Stimulated activated effector memory CD8-positive, alpha-beta T cell treated with anti-CD3 and anti-CD28 coated beads, Interleukin-12 subunit alpha, Interleukin-12 subunit beta, amount 100 ng/mL, for 72 hours (primary cell): ENCODE measurements at regions not wholly inside any gene's neighbourhood (a gene's known extent, or its start where the extent isn't known, plus 50 kb on each side); places are given as distances from the start of the nearest gene placed in this dataset.

ENCODE experiments used
- ATAC-seq: fragments of 150-1000 bp; cut with Tn5 transposase; 2 replicates; pipeline ENCODE4 v1.10.0; 2021
- DNase-seq, 2 donors: peaks; one replicate each; pipeline ENCODE4 v3.0.0; 2021 to 2022; ENCODE audit warnings: low spot score in 2 of 2
- H3K27ac Mint-ChIP-seq: one replicate; pipeline ENCODE4 v1.8.0; 2022; ENCODE audit warnings: mild to moderate bottlenecking, mixed read lengths
- H3K36me3 Mint-ChIP-seq: one replicate; pipeline ENCODE4 v1.8.0; 2022; ENCODE audit warnings: mild to moderate bottlenecking, mixed read lengths
- H3K4me1 Mint-ChIP-seq: one replicate; pipeline ENCODE4 v1.8.0; 2022; ENCODE audit warnings: mixed read lengths
- H3K4me3 Mint-ChIP-seq: one replicate; pipeline ENCODE4 v1.8.0; 2022; ENCODE audit warnings: mild to moderate bottlenecking, mixed read lengths
- H3K9me3 Mint-ChIP-seq: one replicate; pipeline ENCODE4 v1.8.0; 2022; ENCODE audit warnings: mixed read lengths

DNA sequence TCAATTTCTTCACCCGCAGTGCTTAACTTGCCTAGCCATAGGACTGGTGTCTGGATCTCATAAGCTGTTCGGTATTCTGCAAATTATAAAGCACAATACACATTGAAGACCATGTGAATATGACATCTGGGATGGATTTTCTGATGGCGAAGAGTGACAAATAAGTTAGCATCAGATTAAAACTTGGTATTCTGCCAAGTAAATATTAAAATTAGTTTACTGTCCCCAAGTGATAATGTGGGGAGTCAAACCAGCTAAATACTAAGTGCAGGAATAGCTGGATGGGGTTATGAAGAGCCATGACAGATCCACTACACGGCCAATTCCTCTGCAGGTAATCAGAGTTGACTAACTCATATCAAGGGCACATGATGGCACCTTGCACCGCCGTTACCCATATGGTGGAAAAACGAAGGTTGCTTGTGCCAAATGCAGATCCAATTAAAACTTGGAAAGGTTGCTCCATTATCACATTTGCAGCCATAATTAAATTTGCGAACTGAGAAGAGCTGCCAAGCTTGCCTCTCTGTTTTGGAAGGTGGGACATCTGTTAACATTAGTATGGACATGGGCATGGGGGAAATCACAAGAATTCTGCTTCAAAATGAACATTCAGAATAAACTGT is 114.9 kb upstream of the TOM1L1 start:
- no peak overlapping the region for H3K27ac Mint-ChIP-seq
- ATAC-seq (no peak), DNase-seq (no peak)
- H3K4me3 Mint-ChIP-seq, result no peak overlapping the region
- no peaks in the 10 kb centered on the region for H3K4me1 Mint-ChIP-seq
- H3K9me3 Mint-ChIP-seq, result peaks cover 3% of the 10 kb centered on the region
- no peaks in the 10 kb centered on the region for H3K36me3 Mint-ChIP-seq

GRCh38 chr17:54789101-54789880 is 111.4 kb upstream of the TOM1L1 start:
- DNase-seq (no peak), ATAC-seq (no peak)
- no peaks in the 10 kb centered on the region for H3K36me3 Mint-ChIP-seq
- H3K4me3 Mint-ChIP-seq, result no peak overlapping the region
- H3K27ac Mint-ChIP-seq, result no peak overlapping the region
- peaks cover 3% of the 10 kb centered on the region for H3K9me3 Mint-ChIP-seq
- no peaks in the 10 kb centered on the region for H3K4me1 Mint-ChIP-seq

DNA sequence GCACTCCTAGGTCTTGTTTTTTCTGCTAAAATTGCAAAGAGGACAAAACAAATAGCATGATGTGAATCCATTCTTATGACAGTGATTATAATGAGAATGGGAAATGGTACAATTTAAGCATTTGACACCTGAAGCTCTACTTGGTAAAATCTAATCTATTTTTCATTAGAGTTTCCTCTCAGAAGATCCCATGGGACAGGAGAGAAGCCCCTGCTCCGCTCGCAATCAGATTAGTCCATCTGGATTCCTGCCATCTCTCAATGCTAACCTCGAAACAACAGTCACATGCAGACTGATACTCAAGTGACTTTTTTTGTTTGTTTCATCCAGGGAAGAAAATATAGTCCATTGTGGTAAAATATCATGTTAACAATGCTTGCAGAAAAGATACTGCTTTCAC is 107.4 kb upstream of the TOM1L1 start:
- DNase-seq, result no peak
- no peak overlapping the region for H3K4me3 Mint-ChIP-seq
- no peak for ATAC-seq
- H3K36me3 Mint-ChIP-seq, result no peaks in the 10 kb centered on the region
- H3K27ac Mint-ChIP-seq, result no peak overlapping the region
- no peaks in the 10 kb centered on the region for H3K4me1 Mint-ChIP-seq
- no peaks in the 10 kb centered on the region for H3K9me3 Mint-ChIP-seq

GRCh38 chr17:54795046-54795445 is 105.6 kb upstream of the TOM1L1 start:
- Mint-ChIP-seq H3K4me1 (no peaks in the 10 kb centered on the region), H3K9me3 (peaks cover 3% of the 10 kb centered on the region), H3K27ac (no peak overlapping the region), H3K4me3 (no peak overlapping the region), H3K36me3 (no peaks in the 10 kb centered on the region)
- ATAC-seq, result no peak
- no peak for DNase-seq

DNA sequence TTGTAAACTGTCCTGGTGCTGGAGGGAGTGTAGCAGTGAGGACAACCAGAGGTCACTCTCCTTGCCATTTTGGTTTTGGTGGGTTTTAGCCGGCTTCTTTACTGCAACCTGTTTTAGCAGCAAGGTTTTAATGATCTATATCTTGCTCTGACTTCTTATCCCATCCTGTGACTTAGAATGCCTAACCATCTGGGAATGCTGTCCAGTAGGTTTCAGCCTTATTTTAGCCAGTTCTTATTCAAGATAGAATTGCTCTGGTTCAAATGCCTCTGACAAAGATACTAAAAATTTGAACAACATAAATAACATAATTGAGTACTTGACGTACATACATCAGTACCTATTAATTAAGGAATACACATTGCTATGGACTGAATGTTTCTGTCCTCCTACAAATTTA is 93.3 kb upstream of the TOM1L1 start:
- Mint-ChIP-seq H3K4me3 (no peak overlapping the region), H3K27ac (no peak overlapping the region), H3K4me1 (no peaks in the 10 kb centered on the region), H3K9me3 (peaks cover 6% of the 10 kb centered on the region), H3K36me3 (no peaks in the 10 kb centered on the region)
- DNase-seq (no peak), ATAC-seq (no peak)

GRCh38 chr17:54813896-54814295 is 86.8 kb upstream of the TOM1L1 start:
- no peak overlapping the region for H3K4me3 Mint-ChIP-seq
- H3K9me3 Mint-ChIP-seq, result peaks cover 3% of the 10 kb centered on the region
- no peak overlapping the region for H3K27ac Mint-ChIP-seq
- no peak for ATAC-seq
- H3K36me3 Mint-ChIP-seq, result no peaks in the 10 kb centered on the region
- DNase-seq, result no peak
- no peaks in the 10 kb centered on the region for H3K4me1 Mint-ChIP-seq

- no peaks in the 10 kb centered on the region for H3K36me3 Mint-ChIP-seq
- H3K4me1 Mint-ChIP-seq, result no peaks in the 10 kb centered on the region
- no peak overlapping the region for H3K4me3 Mint-ChIP-seq
- ATAC-seq (no peak), DNase-seq (no peak)
- peaks cover 1% of the 10 kb centered on the region for H3K9me3 Mint-ChIP-seq
- H3K27ac Mint-ChIP-seq, result no peak overlapping the region
Measured at GRCh38 chr17:54814371-54814770, 86.3 kb upstream of the TOM1L1 start.

DNA sequence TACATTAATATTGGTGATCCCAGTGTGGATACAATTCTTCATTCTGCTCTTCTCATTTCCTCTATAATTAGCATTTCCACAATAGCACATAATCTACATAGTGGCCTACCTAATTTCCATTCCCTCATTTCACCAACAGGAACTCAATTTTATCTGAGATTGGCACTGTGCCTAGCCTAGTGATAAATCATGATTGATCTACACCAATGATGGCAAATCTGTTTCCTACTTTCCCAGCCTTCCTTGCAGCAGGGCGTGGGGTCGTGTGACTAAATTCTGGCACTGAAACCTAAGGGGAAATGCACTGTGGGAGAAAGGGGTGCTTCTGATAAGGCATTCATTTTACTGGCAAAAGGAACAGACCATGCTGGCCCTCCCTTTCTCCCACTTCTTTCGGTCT is 66.6 kb upstream of the TOM1L1 start:
- ATAC-seq (no peak), DNase-seq (no peak)
- Mint-ChIP-seq H3K9me3 (no peaks in the 10 kb centered on the region), H3K4me1 (no peaks in the 10 kb centered on the region), H3K36me3 (no peaks in the 10 kb centered on the region), H3K27ac (no peak overlapping the region), H3K4me3 (no peak overlapping the region)

DNA sequence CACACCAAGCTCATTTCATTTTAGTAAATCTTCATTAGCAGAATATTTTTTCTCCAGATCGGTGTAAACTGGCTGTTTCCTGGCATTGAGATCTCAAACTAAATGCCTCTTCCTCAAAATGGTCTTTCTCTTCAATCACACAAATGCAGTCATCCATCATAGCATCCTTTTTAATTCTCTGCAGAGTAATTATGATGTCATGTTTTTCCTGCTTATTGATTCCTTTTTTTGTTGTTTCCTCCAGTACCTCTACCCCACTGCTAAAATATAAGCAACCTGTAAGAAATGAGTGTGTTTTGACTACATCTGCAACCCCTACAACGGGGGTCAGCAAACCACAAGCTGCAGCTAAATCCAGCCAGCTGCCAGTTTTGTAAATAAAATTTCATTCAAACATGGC is 65.6 kb upstream of the TOM1L1 start:
- ATAC-seq, result no peak
- no peak for DNase-seq
- Mint-ChIP-seq H3K9me3 (no peaks in the 10 kb centered on the region), H3K4me1 (no peaks in the 10 kb centered on the region), H3K36me3 (no peaks in the 10 kb centered on the region), H3K27ac (no peak overlapping the region), H3K4me3 (no peak overlapping the region)

DNA sequence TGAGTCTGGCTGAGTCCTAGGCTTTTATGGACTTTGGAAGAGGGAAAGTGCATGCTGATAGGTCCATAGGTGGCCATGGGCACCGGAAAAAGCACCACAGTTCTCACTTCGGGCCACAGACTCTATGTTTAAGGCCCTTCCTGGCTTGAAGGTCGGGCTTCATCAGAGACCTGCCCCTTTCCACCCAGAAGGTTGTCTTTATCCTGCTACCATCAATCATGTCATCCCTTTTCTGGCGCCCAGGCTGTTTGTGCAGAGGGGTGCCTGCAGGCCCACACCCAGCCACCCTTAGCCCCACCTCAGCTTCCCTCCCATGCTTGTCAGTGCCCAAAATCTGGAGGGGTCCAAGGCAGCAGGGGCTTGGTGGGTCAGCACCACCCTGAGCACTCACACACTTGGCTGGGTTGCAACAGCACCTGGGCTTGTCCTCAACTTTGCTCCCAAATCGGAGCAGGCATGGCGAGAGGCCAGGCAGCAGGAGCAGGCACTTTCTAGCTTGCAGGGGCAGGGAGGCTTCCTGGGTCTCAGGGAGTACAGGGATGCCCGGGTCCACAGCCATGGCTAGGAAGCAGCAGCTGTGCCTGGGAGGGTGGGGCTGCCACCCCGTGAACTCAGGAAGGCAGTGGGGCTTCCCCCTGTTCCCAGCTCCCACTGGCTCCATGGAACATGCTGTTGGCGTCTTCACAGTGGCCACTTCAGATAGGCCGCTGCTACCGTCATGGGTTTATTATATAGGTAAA is 63.8 kb upstream of the TOM1L1 start:
- Mint-ChIP-seq H3K9me3 (no peaks in the 10 kb centered on the region), H3K36me3 (no peaks in the 10 kb centered on the region)

GRCh38 chr17:54838651-54839421 is 61.8 kb upstream of the TOM1L1 start:
- ATAC-seq, result no peak
- no peak for DNase-seq
- no peak overlapping the region for H3K4me3 Mint-ChIP-seq
- H3K27ac Mint-ChIP-seq, result no peak overlapping the region
- no peaks in the 10 kb centered on the region for H3K9me3 Mint-ChIP-seq
- H3K4me1 Mint-ChIP-seq, result no peaks in the 10 kb centered on the region
- no peaks in the 10 kb centered on the region for H3K36me3 Mint-ChIP-seq

More for the DNA sequence above, 63.8 kb upstream of the TOM1L1 start:
- DNase-seq, result no peak
- no peak overlapping the region for H3K27ac Mint-ChIP-seq
- no peak overlapping the region for H3K4me3 Mint-ChIP-seq
- peak; percentile 24 for ATAC-seq
- H3K4me1 Mint-ChIP-seq, result no peaks in the 10 kb centered on the region

DNA sequence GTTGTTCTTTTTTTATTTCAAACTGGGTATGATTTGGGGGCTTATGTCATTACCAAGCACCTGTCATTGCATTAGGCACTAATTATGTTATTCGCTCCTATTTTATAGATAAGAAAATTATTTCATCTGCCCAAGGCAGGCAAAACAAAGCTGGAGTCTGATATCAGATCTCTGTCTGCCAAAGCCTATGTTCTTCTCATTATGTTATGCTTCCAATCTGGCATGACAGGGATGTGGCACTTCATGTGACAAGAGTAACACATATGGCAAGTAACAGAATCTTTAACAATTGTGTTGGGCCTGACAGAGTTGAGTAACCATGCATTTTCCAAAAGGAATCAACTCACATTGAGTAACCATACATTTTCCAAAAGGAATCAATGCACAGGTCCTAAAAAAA is 61.2 kb upstream of the TOM1L1 start:
- H3K9me3 Mint-ChIP-seq, result no peaks in the 10 kb centered on the region
- H3K27ac Mint-ChIP-seq, result no peak overlapping the region
- H3K36me3 Mint-ChIP-seq, result no peaks in the 10 kb centered on the region
- no peak for DNase-seq
- H3K4me3 Mint-ChIP-seq, result no peak overlapping the region
- no peak for ATAC-seq
- no peaks in the 10 kb centered on the region for H3K4me1 Mint-ChIP-seq

GRCh38 chr17:54840885-54841591 is 59.6 kb upstream of the TOM1L1 start:
- no peak overlapping the region for H3K4me3 Mint-ChIP-seq
- ATAC-seq, result no peak
- H3K27ac Mint-ChIP-seq, result no peak overlapping the region

DNA sequence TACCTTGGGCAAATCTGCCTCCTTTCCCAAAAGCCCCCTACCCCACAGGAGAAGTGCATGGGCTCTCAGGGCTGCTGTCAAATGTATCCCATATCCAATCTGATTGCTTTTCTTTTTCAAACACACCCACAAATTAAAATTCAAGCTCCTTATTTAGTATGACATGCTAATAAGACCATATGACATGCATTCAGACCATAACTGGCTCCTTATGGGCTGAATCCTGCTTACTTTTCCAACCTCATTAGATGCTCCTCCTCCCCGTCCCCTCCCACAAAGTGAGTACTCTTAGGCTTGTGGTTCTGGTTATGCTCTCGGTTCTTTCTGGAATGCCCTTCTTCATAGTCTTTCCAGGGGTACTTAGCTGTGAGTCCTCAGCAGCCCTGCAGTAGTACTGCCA is 59.0 kb upstream of the TOM1L1 start:
- DNase-seq, result no peak
- H3K4me3 Mint-ChIP-seq, result no peak overlapping the region
- H3K36me3 Mint-ChIP-seq, result no peaks in the 10 kb centered on the region
- no peak overlapping the region for H3K27ac Mint-ChIP-seq
- no peaks in the 10 kb centered on the region for H3K9me3 Mint-ChIP-seq
- ATAC-seq, result no peak
- H3K4me1 Mint-ChIP-seq, result no peaks in the 10 kb centered on the region

More at GRCh38 chr17:54840885-54841591, 59.6 kb upstream of the TOM1L1 start:
- no peaks in the 10 kb centered on the region for H3K4me1 Mint-ChIP-seq
- no peaks in the 10 kb centered on the region for H3K36me3 Mint-ChIP-seq
- H3K9me3 Mint-ChIP-seq, result no peaks in the 10 kb centered on the region
- DNase-seq, result no peak

DNA sequence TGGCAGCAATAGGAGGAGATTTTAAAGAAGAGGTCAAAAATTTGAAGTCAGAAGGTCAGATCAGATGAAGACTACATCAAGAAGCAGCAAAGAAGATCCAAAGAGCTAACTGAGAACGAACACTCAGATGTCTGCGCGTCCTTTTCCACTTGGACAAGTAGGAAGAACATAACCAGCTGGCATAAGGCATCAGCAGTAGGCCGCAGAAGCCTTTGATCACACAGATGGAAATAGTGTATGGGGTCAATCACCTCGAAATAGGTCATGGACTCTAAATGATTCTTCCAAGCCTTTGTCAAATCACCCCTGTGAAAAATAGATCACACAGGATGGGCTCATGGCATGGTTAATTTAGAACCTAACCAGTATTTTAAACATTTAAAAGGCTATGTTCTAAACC is 56.4 kb upstream of the TOM1L1 start:
- H3K4me3 Mint-ChIP-seq, result no peak overlapping the region
- DNase-seq (no peak), ATAC-seq (no peak)
- no peaks in the 10 kb centered on the region for H3K36me3 Mint-ChIP-seq
- no peak overlapping the region for H3K27ac Mint-ChIP-seq
- no peaks in the 10 kb centered on the region for H3K4me1 Mint-ChIP-seq
- no peaks in the 10 kb centered on the region for H3K9me3 Mint-ChIP-seq
